Tongue (tissue), 1 donor: ENCODE measurements at regions not wholly inside any gene's neighbourhood (a gene's known extent, or its start where the extent isn't known, plus 50 kb on each side); places are given as distances from the start of the nearest gene placed in this dataset.
"Not testable (repeated sequence)": the region's sequence is repeated elsewhere in the genome, so short reads cannot be mapped to it uniquely, and the experiment has no call there.

Source experiments
- DNase-seq: peaks from one replicate; pipeline ENCODE4 v3.0.0-alpha.2; 2015

DNA sequence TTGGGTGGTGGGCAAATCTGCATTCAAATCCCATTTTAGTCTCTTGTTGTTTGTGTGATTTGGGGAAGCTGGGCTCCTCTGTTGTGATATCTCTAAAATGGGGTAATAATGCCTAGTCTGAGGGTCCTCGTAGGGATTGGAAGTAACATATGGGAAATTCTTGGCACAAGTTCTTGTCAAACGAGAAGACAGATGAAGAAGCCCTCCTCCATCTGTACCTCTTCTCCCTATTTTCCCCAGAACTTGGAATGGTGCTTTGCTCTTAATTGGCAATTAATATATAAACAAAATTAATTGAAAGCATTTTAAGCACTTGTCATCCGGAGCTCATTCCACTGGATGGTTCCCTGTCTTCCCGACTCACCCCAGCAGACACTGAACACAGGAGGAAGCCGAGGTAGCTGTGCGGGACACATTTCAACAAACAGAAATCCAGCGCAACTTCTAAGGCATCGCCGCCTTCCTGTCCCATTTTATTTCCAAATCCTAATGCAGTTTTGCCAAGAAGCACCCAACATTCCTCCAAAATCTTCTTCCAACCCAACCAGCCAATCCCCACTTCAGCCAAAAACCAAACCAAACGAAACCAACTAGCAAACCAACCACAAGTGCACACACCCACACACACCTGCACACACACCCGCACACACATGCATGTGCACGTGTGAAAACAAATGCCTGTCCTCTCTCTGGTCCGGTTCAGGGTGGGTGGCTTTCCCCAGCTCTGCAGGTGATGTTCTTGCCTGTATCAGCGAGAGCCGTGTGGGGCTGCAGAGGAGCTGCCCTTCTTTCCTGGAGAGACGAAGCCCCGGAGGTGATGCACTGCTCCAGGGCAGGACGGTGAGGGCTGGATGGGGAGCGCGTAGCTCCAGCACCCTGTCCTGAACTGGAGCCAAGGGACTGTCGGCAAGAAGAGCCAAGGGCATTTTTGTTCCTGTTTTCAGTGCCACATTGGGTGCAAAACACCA, 100.8 kb upstream of the B3GAT1 start:
- DNase-seq: no peak

DNA sequence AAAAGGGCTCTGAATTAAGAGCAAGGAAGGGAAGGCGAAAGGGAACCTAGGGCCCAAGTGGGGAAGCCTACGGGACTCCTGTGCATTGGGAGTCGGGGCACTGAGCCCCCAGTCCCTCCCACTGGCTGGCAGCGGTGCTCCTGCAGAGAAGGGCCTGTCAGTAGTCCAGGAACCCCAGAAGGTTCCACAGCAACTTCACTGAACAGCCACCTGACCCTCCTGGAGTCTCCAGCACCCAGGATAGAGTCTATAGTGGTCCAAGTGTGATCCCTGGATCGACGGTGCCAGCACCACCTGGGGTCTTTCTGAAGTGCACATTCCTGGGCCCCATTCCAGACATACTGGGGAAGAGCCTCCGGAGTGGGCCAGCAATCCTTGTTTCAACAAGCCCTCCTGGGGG, 100.0 kb upstream of the B3GAT1 start:
- no peak for DNase-seq

DNA sequence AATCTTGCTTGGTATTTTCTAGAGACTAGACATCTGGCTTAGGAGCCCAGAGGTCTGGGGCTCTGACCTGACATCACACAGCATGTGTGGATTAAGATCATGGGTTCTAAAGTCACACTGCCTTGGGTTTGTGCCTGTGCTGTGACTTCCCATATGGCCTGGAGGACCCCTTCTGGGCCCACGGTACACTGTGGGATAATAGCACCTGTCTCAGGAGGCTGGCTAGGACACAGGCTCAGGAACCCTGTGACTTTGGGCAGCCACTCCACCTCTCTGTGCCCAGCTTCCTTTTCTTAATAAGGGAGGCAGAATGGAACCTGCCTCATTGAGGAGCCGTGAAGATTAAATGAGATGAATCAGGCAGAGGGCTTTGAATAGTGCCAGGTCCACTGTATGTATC, 99.2 kb upstream of the B3GAT1 start:
- DNase-seq: no peak

DNA sequence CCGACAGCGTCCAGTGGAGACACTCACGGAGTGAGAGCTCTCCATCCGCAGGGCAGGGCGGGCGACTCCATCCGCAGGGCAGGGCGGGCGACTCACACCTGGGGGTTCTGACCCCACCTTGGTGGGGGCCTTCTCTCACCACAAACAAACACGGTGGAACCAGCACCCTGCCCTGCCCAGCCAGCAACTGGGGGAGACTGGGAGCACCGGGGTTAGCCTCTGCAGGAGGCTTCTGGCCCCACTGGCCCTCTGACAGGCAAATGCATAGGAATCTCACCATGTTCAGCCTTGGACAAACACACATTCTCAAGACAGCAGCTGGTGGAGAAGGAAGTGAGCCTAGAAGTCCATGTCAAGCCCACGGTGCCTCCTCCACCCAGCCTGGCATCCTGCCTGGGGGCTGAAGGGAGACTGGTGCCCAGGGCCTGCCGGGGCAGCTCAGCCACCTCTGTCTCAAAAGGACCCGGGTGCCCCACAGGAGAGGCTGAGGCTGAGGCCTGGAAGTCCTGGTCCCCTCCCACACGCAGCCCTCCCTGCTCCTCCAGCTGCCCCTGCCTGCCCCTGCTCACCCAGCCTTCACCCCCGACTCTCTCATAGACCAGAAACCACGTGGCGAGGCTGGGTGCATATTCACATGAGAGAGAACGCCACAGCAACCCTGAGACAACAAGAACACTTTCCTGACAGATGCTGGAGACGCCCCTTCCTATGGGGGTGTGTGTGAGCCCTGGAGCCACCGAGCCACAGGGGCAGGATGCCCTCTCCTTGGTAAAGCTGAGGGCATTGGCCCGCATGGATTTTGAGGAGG, 98.4 kb upstream of the B3GAT1 start:
- DNase-seq: no peak

DNA sequence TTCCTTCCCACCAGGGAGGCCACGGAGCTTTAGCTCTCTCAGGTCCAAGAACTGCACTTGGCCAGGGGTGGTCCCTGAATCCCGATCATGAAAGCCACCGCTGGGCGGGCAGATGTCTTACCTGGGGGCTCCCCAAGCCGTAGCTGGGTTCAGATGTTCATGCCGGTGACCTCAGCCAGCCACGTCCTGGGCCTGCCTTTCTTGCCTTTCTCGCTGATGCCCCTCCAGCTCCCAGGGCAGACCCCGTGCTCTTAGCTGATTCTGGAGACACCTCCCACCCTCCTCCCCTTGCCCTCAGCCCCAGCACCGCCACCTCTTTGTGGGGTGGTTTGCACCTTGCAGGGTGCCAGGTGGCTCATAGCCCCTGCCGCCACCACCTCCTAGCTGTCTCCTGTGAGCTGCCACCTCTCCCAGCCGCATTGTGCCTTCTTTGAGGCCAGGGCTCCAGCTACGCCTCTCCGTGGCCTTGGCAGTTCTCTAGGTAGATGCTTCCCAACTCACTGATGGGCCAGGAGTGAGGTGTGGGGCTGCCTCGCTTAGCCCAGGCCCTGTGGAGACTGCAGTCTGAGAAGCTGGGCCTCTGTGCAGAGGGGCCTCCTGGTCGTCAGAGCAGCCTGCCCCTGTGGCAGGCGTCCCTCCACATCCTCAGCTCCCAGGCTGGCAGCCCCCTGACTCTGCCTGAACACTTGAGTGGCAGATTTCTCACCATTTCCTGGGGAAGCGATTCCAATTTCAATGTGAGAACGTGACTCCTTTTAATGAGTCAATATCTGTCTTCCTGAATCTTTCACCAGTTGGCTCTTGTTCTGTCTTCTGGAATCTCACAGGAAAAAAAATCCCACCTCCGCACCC, 97.6 kb upstream of the B3GAT1 start:
- DNase-seq: no peak

DNA sequence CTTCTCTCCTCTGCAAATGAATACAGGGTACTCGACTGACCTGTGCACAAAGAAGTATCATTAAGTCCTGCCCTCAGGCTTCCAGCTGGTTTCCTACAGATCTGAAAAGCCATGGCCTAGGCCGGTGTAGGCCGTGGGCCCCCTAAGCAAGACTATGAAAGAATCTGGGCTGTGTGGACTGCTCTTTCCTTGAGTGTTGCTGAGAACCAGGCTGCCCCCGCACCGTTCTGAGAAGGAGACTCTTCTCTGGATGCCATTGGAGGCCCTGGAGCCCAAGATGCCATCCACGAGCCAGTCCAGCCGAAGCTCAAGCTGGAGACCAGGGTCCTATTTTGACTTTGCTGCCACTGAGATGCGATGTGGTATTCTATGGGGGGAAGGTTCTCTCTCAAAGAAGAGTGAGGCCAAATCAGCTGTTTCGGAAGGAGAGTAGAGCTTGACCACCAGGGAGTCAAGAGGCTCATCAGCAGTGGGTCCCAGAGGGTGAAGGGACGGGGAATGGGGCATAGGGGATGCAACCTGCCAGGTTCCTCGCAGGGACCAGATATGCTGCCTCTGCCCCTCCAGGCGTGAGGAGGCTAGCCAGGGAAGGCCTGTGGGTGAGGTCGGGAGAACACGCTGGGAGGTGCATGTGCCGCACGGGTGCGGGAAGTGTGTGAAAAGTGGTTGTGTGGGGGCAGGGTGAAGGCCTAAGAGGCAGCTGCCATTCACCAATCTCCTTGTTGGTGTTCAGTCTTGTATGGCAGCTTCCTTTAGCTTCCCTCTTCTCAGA, 96.4 kb upstream of the B3GAT1 start:
- no peak for DNase-seq

DNA sequence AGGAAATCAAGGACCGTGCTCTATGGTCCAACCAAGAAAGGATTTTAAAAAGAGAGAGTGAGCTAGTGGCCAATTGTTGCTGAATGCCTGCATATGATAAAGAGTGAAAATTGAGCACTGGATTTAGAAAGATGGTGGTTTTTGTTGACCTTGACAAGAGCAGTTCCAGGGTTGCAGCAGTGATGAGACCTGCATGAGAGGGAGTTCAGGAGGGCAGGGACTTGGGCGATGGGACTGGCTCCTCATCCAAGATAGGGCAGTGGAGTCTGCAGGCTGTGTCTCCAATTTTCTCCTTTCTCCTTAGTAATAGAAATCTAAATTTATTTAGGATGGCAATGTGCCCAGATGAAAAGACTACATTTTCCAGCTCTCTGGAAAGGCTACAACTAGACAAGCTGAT, 94.0 kb upstream of the B3GAT1 start:
- DNase-seq: no peak

DNA sequence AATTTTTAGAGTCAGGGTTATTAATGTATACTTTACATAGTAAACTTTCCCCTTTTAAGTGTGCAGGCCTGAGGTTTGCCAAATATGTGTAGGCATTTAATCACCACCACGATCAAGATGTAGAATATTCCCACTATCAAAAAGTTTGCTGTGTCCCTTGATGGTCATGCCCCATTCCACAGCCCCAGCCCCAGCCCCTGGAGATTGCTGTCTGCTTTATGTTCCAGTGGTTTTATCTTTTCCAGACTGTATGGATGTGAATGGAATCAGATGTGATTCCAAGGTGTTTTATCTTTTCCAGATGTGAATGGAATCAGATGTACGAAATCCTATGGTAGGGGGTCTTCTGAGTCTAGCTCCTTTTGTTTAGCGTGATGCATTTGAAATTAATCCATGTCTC, 93.1 kb upstream of the B3GAT1 start:
- no peak for DNase-seq

DNA sequence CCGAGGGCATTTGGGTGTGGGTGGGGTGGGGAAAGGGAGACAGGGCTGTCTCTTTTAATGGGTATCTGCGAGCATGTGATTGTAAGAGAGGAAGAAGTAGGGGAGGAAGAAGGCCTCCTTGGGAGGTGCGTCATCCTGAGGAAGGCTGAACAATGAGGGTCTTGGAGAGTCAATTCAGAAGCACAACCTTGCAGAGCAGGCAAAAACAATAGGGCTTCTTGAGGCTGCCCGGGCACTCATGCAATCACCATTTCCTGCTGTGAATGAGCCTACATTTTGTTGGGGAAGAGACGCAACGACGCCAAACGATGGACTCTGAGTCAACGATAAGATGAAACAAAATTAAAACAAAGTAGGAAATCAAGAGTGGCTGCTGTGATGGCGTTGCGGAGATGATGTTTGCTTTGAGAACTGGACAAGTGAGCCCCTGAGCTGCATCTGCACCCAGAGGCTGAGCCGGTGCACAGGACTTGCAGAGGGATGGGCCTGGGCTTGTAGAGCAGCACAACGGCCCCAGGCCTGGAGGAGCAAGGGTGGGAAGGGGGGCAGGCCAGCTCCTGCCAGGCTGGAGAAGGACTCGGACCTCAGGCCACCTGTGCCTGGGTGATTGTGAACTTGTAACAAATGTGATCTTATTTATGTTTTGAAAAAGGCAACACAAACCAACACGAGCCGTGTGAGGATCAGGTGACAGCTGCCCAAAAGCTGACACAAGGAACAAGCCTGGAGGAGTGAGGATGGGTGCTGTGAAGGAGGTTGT, 92.3 kb upstream of the B3GAT1 start:
- no peak for DNase-seq

DNA sequence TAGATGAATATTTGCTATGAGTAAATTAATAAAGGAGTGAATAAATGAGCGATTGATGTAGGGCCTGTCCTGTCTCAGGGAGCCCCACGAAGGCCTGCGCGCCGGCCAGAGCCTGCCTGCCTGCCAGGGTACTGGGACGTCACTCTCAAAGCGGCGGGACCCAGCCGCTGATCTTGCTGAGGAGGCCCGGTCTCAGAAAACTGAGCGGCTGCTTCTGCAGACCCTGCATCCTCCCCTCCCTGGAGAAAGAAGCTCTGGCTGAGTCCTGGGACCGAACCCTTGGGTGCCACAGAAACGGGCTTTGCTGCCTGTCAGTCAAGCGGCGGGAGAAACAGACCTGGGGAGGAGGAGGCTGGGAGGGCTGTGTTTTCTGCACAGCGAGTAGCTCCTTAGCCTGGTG, 91.6 kb upstream of the B3GAT1 start:
- DNase-seq: no peak

DNA sequence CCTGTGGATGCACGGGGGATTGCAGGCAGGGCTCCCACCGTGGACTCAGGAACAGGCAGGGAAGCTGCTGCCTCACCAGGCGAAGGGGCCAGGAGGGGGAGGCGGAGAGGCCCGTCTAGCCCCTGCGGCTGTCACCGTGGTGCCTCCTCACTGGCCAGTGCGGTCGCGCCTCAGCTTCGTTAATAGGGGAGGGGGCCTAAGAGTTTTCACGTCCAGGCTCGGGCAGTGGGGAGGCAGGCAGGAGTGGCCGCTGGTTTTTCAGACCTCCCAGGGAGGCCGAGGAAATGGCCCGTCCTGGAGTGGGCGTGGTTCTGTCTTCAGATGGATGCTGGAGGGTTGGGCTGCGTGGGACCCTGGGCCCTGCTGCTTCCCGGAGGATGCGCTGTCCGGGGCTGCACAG, 91.1 kb upstream of the B3GAT1 start:
- DNase-seq: no peak

DNA sequence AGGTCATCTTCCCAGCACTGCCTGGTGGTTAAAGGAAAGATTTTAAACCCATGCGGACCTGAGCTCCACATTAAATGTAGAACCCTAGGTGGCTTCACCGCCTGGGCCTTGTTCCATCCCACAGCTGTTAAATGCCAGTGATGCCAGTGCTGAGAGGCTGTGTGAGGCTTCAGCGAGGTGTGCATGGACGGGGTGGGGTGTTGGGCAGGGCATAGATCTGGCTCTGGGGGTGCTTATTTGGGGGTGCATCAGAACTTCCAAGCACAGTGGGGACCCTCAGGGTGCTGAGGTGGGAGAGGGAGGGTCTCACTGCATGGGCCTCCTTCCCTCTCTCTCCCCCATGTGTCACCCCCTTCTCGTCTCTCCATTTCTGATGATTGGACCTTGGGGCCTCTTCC, 90.1 kb upstream of the B3GAT1 start:
- no peak for DNase-seq

DNA sequence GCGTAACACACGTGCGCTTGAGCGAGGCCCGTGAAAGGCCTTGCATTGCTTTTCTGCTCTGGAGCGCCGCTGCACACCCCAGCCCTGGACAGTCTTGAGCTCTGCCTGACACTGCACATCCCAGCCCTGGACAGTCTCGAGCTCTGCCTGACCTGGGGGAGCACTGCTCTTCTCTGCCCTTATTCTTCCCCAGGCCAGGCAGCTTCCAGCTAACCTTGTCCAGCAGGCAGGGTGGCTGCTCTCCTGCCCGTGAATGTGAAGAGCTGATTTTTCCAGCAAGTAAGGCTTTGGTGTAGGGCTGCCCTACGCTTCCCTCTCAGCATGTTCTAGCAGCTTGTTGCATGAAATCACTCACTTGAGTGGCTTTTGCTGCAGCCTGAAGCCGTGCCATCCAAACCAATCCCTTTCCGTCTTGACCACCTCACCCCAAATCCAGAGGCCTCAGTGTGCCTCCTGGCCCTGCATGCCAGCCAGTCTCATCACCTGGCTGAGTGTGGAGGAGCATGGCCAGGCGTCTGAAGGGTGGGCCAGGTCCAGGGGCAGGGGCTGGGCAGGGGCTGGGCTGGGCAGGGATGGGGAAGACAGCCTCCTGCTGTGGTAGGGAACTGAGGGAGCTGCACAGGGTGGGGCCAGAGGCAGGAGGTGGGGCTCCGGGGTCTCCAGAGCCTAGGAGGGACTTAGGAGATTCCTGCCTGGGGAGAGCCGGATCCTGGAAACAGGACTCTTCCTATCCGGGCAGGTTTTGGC, 89.5 kb upstream of the B3GAT1 start:
- no peak for DNase-seq

DNA sequence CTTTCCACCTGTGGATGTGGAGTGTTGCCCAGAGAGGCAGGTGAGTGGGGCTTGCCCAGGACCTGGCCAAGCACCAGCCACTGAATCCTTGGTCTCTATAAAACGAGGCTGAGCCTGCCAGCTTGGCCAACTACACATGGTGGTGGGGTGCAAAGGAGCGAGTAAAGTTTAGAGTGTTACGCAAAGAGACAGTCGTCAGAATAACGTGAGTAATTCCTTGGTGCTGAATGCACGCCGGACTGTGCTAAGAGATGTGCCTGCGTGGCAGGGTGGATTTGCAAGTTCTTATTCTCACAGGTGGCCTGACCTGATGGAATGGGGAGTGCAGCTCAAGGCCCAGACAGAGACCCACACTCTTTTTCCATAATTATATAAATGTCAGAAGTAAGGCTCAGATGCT, 88.6 kb upstream of the B3GAT1 start:
- no peak for DNase-seq

DNA sequence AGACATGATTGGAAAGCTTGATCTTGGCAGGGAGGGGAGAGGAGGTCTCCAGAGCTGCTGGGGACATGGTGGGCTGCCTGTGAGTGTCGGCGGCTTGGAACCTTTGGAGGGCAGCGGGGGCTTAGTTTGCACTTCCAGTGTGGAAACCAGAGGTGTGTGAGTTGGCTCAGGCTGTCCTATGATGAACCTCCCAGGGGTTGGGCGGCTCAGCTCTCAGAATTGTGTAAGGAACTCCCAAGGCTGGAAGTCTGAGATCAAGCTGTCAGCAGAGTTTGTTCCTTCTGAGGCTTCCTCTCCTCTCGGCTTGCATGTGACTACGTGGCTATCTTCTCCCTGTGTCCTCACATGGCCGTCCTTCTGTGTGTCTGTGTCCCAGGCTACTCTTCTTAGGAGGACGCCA, 87.9 kb upstream of the B3GAT1 start:
- DNase-seq: no peak

DNA sequence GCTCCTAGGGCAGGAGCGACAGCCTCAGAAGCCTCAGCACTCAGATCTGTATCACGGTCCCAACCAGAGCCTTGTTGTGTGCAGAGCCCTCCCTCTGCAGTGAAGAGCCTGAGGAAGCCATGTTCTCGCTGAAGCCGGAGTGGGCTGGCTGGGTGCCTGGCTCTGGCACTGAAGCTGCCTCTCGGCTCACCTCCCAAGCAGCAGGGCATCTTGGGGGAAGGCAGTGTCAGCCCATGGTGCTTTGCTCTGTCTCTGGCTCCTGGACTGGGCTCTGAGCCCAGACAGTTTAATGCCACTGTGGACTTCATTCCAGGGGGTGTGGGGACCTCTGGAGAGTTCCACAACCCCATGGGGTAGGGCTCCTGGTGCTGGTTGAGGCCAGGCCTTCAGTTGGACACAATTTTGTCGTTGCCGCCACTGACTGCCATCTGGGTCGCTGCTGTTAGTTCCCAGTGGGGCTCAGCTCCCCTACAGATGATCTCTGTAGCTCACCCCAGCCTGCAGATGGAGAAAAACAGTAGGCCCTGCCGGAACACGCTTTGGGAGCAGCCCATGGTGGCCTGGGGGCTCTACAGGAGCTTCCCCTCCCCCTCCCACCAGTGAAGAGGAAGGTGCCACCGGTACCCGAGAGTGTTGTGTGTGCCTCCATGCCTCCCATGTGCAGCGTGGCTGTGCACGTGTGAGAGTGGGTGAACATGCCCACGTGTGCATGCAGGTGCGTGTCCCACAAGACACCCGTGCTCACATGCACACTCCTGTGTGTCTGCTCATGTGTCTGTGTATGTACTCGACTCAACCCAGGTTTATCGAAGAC, 86.5 kb upstream of the B3GAT1 start:
- DNase-seq: no peak

DNA sequence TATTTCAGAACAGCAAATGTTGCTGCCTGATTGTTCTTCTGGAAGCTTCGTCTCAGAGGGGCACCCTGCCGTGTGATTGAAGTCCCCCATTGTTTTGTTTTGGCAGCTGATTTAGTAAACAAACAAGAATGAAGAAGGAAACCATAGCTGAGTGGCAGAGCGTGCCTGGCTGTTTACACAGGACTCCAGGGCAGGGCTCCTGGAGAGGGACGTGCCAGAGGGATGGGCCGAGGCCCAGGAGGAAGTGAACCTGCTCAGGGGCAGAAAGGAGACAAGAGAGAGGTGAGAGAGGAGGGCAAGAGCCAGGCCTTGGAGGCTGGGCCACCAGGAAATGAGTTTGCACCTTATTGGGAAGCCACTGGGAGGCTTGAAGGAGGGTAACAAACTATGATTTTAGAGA, 85.5 kb upstream of the B3GAT1 start:
- DNase-seq: no peak

DNA sequence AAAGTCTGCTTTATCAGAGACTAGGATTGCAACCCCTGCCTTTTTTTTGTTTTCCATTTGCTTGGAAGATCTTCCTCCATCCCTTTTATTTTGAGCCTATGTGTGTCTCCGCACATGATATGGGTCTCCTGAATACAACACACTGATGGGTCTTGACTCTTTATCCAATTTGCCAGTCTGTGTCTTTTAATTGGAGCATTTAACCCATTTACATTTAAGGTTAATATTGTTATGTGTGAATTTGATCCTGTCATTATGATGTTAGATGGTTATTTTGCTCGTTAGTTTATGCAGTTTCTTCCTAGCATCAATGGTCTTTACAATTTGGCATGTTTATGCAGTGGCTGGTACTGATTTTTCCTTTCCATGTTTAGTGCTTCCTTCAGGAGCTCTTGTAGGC, 84.0 kb upstream of the B3GAT1 start:
- not testable (repeated sequence) for DNase-seq

DNA sequence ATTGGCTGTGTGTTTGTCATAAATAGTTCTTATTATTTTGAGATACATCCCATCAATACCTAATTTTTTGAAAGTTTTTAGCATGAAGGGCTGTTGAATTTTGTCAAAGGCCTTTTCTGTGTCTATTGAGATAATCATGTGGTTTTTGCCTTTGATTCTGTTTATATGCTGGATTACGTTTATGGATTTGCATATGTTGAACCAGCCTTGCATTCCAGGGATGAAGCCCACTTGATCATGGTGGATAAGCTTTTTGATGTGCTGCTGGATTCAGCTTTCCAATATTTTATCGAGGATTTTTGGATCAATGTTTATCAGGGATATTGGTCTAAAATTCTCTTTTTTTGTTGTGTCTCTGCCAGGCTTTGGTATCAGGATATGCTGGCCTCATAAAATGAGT, 82.4 kb upstream of the B3GAT1 start:
- DNase-seq: not testable (repeated sequence)
